GM12878 (cell line): ENCODE measurements at regions not wholly inside any gene's neighbourhood (a gene's known extent, or its start where the extent isn't known, plus 50 kb on each side); places are given as distances from the start of the nearest gene placed in this dataset.

Source experiments
- EZH2 ChIP-seq: IDR thresholded peaks from 2 replicates; pipeline ENCODE4 v1.6.1; 2012; ENCODE audit warnings: low read depth, mild to moderate bottlenecking, control low read depth, inconsistent platforms, low read length, borderline replicate concordance; ENCODE audit not compliant: control insufficient read depth
- POLR2A ChIP-seq: IDR thresholded peaks from 2 replicates; pipeline ENCODE4 v1.6.1; 2011; ENCODE audit warnings: low read depth, mild to moderate bottlenecking, low read length
- REST ChIP-seq: IDR thresholded peaks from 2 replicates; pipeline ENCODE4 v1.6.1; 2012; ENCODE audit warnings: mild to moderate bottlenecking, low read depth, low read length
- STAT3 ChIP-seq: IDR thresholded peaks from 2 replicates; pipeline ENCODE4 v1.6.1; 2011; ENCODE audit warnings: low read depth, low read length, improper control_type of control experiment
- ZNF687 ChIP-seq: fragments of 450-650 bp; IDR thresholded peaks from 2 replicates; pipeline ENCODE4 v1.6.1; 2017; ENCODE audit warnings: mild to moderate bottlenecking, moderate library complexity

- TF ChIP-seq POLR2A (no peak), EZH2 (no peak), REST (no peak), ZNF687 (no peak), STAT3 (no peak)
These were observed 1047.5 kb upstream of the CNTNAP5 start for GRCh38 chr2:122977580-122977979.
